DND-41 (cell line): ENCODE measurements at regions not wholly inside any gene's neighbourhood (a gene's known extent, or its start where the extent isn't known, plus 50 kb on each side); places are given as distances from the start of the nearest gene placed in this dataset.

ENCODE experiments used
- ATAC-seq: fragments of 200-7000 bp; cut with Tn5 transposase; 3 replicates; pipeline ENCODE4 v1.9.1; 2021; ENCODE audit warnings: low read depth; ENCODE audit not compliant: insufficient read depth
- DNase-seq: peaks from one replicate; pipeline ENCODE4 v3.0.0-alpha.2; 2020
- H2AFZ ChIP-seq: 2 replicates; pipeline ENCODE4 v1.6.0; 2012; ENCODE audit warnings: low read depth, low read length
- H3K27ac ChIP-seq: 2 replicates; pipeline ENCODE4 v1.5.1; 2012; ENCODE audit warnings: low read length, inconsistent platforms
- H3K27me3 ChIP-seq: fragments of 200-600 bp; sonication (generic); 2 replicates; pipeline ENCODE4 v1.6.0; 2012; ENCODE audit warnings: low read length, mild to moderate bottlenecking, inconsistent platforms; ENCODE audit not compliant: insufficient read depth, poor library complexity
- H3K36me3 ChIP-seq: 2 replicates; pipeline ENCODE4 v1.5.1; 2012; ENCODE audit warnings: low read length, inconsistent platforms; ENCODE audit not compliant: insufficient read depth
- H3K4me1 ChIP-seq: 2 replicates; pipeline ENCODE4 v1.5.1; 2012; ENCODE audit warnings: mild to moderate bottlenecking, low read length; ENCODE audit not compliant: insufficient read depth
- H3K4me2 ChIP-seq: 2 replicates; pipeline ENCODE4 v1.6.0; 2012; ENCODE audit warnings: mild to moderate bottlenecking, moderate library complexity, low read length, inconsistent platforms; ENCODE audit not compliant: insufficient read depth
- H3K4me3 ChIP-seq, 2 experiments: fragments of 200-600 bp in 1 of 2; shearing (Covaris generic) in 1 of 2; 2 replicates each; pipeline ENCODE4 v1.5.1; 2012 to 2016; ENCODE audit warnings: inconsistent platforms in 2 of 2, low read length in 2 of 2, mild to moderate bottlenecking in 2 of 2, low read depth in 1 of 2, moderate library complexity in 1 of 2
- H3K79me2 ChIP-seq: 2 replicates; pipeline ENCODE4 v1.6.0; 2012; ENCODE audit warnings: low read length, inconsistent platforms; ENCODE audit not compliant: insufficient read depth
- H3K9ac ChIP-seq: 2 replicates; pipeline ENCODE4 v1.6.0; 2012; ENCODE audit warnings: low read depth, mild to moderate bottlenecking, inconsistent platforms, low read length, moderate library complexity
- H3K9me3 ChIP-seq: 2 replicates; pipeline ENCODE4 v1.5.1; 2012; ENCODE audit warnings: low read length, moderate library complexity, mild to moderate bottlenecking, inconsistent platforms; ENCODE audit not compliant: insufficient read depth, severe bottlenecking
- H4K20me1 ChIP-seq: 2 replicates; pipeline ENCODE4 v1.6.0; 2012; ENCODE audit warnings: low read length; ENCODE audit not compliant: insufficient read depth
- EZH2 ChIP-seq: IDR thresholded peaks from 3 replicates; pipeline ENCODE4 v1.6.1; 2012; ENCODE audit warnings: borderline replicate concordance, low read depth, mild to moderate bottlenecking, moderate library complexity, low read length, inconsistent platforms; ENCODE audit not compliant: severe bottlenecking
- TF ChIP-seq, protein P1 (sequence below): IDR thresholded peaks from 2 replicates; pipeline ENCODE4 v1.5.1; 2012; ENCODE audit warnings: borderline replicate concordance, low read length, moderate library complexity, mild to moderate bottlenecking; ENCODE audit not compliant: poor library complexity, severe bottlenecking; ENCODE audit errors: extremely low read depth

DNA sequence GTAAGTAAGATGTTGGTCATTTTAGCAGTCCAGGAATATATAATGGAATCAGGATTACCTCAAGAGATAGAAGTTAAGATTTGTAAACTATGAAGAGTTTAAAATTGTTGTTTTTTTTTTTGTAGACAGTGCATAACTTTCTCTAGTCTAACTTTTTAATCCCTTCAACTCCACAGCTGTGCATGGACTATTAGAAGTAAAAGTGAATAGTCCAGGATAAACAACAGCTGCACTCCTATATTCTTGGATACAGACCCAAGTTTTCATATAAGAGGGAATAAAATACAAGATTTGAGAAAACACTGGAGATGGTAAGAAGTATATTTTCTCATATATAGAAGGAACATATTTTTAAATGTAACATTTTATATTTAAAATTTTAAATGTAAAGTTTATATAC lies 1509.9 kb downstream of the SLITRK5 start:
- Histone ChIP-seq H3K4me1 (no peaks in the 10 kb centered on the region), H3K4me2 (no peak overlapping the region), H3K79me2 (no peaks in the 10 kb centered on the region), H3K9ac (no peak overlapping the region), H2AFZ (no peak overlapping the region), H3K27ac (no peak overlapping the region), H3K4me3 (no peak overlapping the region), H3K9me3 (peaks cover 8% of the 10 kb centered on the region), H3K27me3 (no peaks in the 10 kb centered on the region), H4K20me1 (no peaks in the 10 kb centered on the region), H3K36me3 (no peaks in the 10 kb centered on the region)
- DNase-seq (no peak), ATAC-seq (no peak)
- no peak for TF ChIP-seq EZH2
- TF ChIP-seq, protein P1, sequence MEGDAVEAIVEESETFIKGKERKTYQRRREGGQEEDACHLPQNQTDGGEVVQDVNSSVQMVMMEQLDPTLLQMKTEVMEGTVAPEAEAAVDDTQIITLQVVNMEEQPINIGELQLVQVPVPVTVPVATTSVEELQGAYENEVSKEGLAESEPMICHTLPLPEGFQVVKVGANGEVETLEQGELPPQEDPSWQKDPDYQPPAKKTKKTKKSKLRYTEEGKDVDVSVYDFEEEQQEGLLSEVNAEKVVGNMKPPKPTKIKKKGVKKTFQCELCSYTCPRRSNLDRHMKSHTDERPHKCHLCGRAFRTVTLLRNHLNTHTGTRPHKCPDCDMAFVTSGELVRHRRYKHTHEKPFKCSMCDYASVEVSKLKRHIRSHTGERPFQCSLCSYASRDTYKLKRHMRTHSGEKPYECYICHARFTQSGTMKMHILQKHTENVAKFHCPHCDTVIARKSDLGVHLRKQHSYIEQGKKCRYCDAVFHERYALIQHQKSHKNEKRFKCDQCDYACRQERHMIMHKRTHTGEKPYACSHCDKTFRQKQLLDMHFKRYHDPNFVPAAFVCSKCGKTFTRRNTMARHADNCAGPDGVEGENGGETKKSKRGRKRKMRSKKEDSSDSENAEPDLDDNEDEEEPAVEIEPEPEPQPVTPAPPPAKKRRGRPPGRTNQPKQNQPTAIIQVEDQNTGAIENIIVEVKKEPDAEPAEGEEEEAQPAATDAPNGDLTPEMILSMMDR, result no peak

- Histone ChIP-seq H3K4me2 (no peak overlapping the region), H3K4me3 (no peak overlapping the region), H3K79me2 (no peaks in the 10 kb centered on the region), H3K9me3 (no peaks in the 10 kb centered on the region), H2AFZ (no peak overlapping the region), H4K20me1 (no peaks in the 10 kb centered on the region), H3K4me1 (no peaks in the 10 kb centered on the region), H3K9ac (no peak overlapping the region), H3K36me3 (no peaks in the 10 kb centered on the region), H3K27me3 (no peaks in the 10 kb centered on the region), H3K27ac (no peak overlapping the region)
- no peak for TF ChIP-seq EZH2
- TF ChIP-seq, protein P1, result no peak
- no peak for DNase-seq
- ATAC-seq, result no peak
Measured at GRCh38 chr13:89199138-89199537, 1528.0 kb downstream of the SLITRK5 start.

- H3K4me1 ChIP-seq, result no peaks in the 10 kb centered on the region
- no peak overlapping the region for H3K4me3 ChIP-seq
- no peaks in the 10 kb centered on the region for H4K20me1 ChIP-seq
- no peak overlapping the region for H3K9ac ChIP-seq
- no peaks in the 10 kb centered on the region for H3K79me2 ChIP-seq
- no peaks in the 10 kb centered on the region for H3K27me3 ChIP-seq
- TF ChIP-seq, protein P1, result no peak
- TF ChIP-seq EZH2, result no peak
- no peaks in the 10 kb centered on the region for H3K36me3 ChIP-seq
- no peaks in the 10 kb centered on the region for H3K9me3 ChIP-seq
- no peak overlapping the region for H2AFZ ChIP-seq
- H3K27ac ChIP-seq, result no peak overlapping the region
- no peak overlapping the region for H3K4me2 ChIP-seq
- no peak for DNase-seq
- ATAC-seq, result no peak
Measured at GRCh38 chr13:89204435-89204834, 1533.3 kb downstream of the SLITRK5 start.
